ENCODE measurements at regions not wholly inside any gene's neighbourhood (a gene's known extent, or its start where the extent isn't known, plus 50 kb on each side); places are given as distances from the start of the nearest gene placed in this dataset.

DNA sequence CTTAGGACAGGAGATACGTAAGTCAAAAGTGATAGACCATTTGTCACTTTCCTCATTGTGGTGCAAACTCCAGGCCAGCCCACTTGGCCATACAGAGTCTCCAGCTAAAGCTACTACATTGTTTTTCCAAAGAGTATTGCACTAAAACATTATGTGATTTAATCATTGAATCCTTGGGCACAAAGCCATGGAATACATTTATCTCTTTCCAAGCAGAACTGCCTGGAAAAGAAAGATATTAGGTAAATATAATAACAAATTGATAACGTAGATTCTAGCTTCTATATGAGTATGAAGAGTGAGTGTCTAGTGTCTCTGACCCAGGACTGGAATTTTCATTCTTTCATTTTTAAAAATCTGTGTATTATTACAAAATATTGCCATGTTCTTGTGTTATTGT is 863.7 kb upstream of the SEMA6D start:
- intact Hi-C loops (cut with micrococcal nuclease) (no loop called here), in situ Hi-C loops (cut with MboI; ENCODE audit: low sequenced_read_pairs) (no loop called here), dilution Hi-C loops (cut with HindIII; ENCODE audit: low sequenced_read_pairs, unreplicated experiment) (no loop called here)
- Histone ChIP-seq H3K79me1 (ENCODE audit: low read depth in 1 of 2, low read length in 2 of 2) (no peaks in the 10 kb centered on the region), H3K56ac (ENCODE audit: extremely low read depth, insufficient read depth, low read length) (no peak overlapping the region), H3K27ac (ENCODE audit: insufficient read depth, low read length) (no peak overlapping the region), H3K9me3 (ENCODE audit: control insufficient read depth, insufficient read depth, low read length) (peaks cover 7% of the 10 kb centered on the region), H3K36me3 (ENCODE audit: control insufficient read depth, insufficient read depth, low read length) (no peaks in the 10 kb centered on the region), H3K23ac (ENCODE audit: low read depth, low read length) (no peak overlapping the region), H2BK5ac (ENCODE audit: low read depth, low read length, poor library complexity, severe bottlenecking) (no peak overlapping the region), H3K27me3 (ENCODE audit: control insufficient read depth, insufficient read depth, low read length) (no peaks in the 10 kb centered on the region), H4K20me1 (ENCODE audit: insufficient read depth, low read length) (no peaks in the 10 kb centered on the region), H2AFZ (replicated peaks; ENCODE audit: low read length, poor library complexity) (no peak overlapping the region), H3K14ac (replicated peaks; ENCODE audit: low read depth, low read length) (no peak overlapping the region), H4K5ac (ENCODE audit: low read depth, low read length) (no peak overlapping the region), H3K9ac (ENCODE audit: low read depth, low read length) (no peak overlapping the region), H3K18ac (ENCODE audit: low read depth, low read length) (no peak overlapping the region), H3K4me1 (ENCODE audit: control insufficient read depth, insufficient read depth, low read length) (no peaks in the 10 kb centered on the region), H2AK5ac (ENCODE audit: low read depth, low read length) (no peak overlapping the region), H3K9me1 (ENCODE audit: insufficient read depth, low read length) (no peaks in the 10 kb centered on the region), H2BK20ac (ENCODE audit: low read depth, low read length) (no peak overlapping the region), H2BK15ac (ENCODE audit: low read depth, low read length) (no peak overlapping the region), H3K4me3 (ENCODE audit: insufficient read depth, low read depth, low read length) (no peak overlapping the region), H3K4ac (ENCODE audit: low read depth, low read length) (no peak overlapping the region), H2BK120ac (ENCODE audit: low read depth, low read length) (no peak overlapping the region), H4K91ac (ENCODE audit: insufficient read depth, low read depth, low read length) (no peak overlapping the region), H4K8ac (ENCODE audit: low read depth in 2 of 2, low read length in 2 of 2) (no peak overlapping the region), H3K4me2 (ENCODE audit: low read depth, low read length) (no peak overlapping the region), H2AK9ac (replicated peaks; ENCODE audit: low read depth, low read length, poor library complexity) (no peak overlapping the region)
- whole genome bisulfite sequencing, 2 experiments (ENCODE audit: extremely low coverage in 2 of 2, insufficient read length in 1 of 2), result no CpG with 5 or more reads among the region's 2 CpGs
- BruUV-seq (replicated peaks), result no TSS peak
- ChIA-PET CTCF (no interaction called here), POLR2A (ENCODE audit: unreplicated experiment) (no interaction called here)
- ATAC-seq (ENCODE audit: low read depth) (no peak), DNase-seq (no peak)
- TF ChIP-seq, protein P1, sequence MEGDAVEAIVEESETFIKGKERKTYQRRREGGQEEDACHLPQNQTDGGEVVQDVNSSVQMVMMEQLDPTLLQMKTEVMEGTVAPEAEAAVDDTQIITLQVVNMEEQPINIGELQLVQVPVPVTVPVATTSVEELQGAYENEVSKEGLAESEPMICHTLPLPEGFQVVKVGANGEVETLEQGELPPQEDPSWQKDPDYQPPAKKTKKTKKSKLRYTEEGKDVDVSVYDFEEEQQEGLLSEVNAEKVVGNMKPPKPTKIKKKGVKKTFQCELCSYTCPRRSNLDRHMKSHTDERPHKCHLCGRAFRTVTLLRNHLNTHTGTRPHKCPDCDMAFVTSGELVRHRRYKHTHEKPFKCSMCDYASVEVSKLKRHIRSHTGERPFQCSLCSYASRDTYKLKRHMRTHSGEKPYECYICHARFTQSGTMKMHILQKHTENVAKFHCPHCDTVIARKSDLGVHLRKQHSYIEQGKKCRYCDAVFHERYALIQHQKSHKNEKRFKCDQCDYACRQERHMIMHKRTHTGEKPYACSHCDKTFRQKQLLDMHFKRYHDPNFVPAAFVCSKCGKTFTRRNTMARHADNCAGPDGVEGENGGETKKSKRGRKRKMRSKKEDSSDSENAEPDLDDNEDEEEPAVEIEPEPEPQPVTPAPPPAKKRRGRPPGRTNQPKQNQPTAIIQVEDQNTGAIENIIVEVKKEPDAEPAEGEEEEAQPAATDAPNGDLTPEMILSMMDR (conservative IDR thresholded peaks at IDR 0.05; ENCODE audit: low read depth, low read length), result no peak
- TF ChIP-seq FOS (IDR thresholded peaks at IDR 0.05; ENCODE audit: low read depth, low read length) (no peak), MAFK (IDR thresholded peaks at IDR 0.05; ENCODE audit: low read depth, low read length) (no peak), SMC3 (IDR thresholded peaks at IDR 0.05; ENCODE audit: low read depth, low read length) (no peak), NFE2L2 (IDR thresholded peaks at IDR 0.05; ENCODE audit: low read depth, low read length) (no peak), BHLHE40 (IDR thresholded peaks at IDR 0.05; ENCODE audit: low read depth, low read length) (no peak), POLR2A (IDR thresholded peaks at IDR 0.05; ENCODE audit: low read depth, low read length) (no peak), MXI1 (IDR thresholded peaks at IDR 0.05; ENCODE audit: borderline replicate concordance, low read depth, low read length) (no peak), CEBPB (IDR thresholded peaks at IDR 0.05; ENCODE audit: low read depth, low read length) (no peak), RFX5 (IDR thresholded peaks at IDR 0.05; ENCODE audit: low read depth, low read length) (no peak), RCOR1 (IDR thresholded peaks at IDR 0.05; ENCODE audit: insufficient replicate concordance, low read length) (no peak), MAZ (IDR thresholded peaks at IDR 0.05; ENCODE audit: borderline replicate concordance, low read depth, low read length) (no peak), CHD1 (IDR thresholded peaks at IDR 0.05; ENCODE audit: low read depth, low read length) (no peak), RAD21 (IDR thresholded peaks at IDR 0.05; ENCODE audit: low read length) (no peak)
- TF ChIP-seq, protein P2, sequence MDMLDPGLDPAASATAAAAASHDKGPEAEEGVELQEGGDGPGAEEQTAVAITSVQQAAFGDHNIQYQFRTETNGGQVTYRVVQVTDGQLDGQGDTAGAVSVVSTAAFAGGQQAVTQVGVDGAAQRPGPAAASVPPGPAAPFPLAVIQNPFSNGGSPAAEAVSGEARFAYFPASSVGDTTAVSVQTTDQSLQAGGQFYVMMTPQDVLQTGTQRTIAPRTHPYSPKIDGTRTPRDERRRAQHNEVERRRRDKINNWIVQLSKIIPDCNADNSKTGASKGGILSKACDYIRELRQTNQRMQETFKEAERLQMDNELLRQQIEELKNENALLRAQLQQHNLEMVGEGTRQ (IDR thresholded peaks at IDR 0.05; ENCODE audit: low read depth, low read length), result no peak
- TF ChIP-seq, protein P3, sequence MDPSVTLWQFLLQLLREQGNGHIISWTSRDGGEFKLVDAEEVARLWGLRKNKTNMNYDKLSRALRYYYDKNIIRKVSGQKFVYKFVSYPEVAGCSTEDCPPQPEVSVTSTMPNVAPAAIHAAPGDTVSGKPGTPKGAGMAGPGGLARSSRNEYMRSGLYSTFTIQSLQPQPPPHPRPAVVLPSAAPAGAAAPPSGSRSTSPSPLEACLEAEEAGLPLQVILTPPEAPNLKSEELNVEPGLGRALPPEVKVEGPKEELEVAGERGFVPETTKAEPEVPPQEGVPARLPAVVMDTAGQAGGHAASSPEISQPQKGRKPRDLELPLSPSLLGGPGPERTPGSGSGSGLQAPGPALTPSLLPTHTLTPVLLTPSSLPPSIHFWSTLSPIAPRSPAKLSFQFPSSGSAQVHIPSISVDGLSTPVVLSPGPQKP (IDR thresholded peaks at IDR 0.05; ENCODE audit: borderline replicate concordance, low read depth, low read length), result no peak

All from IMR-90 (cell line).